ENCODE measurements at regions not wholly inside any gene's neighbourhood (a gene's known extent, or its start where the extent isn't known, plus 50 kb on each side); places are given as distances from the start of the nearest gene placed in this dataset.

DNA sequence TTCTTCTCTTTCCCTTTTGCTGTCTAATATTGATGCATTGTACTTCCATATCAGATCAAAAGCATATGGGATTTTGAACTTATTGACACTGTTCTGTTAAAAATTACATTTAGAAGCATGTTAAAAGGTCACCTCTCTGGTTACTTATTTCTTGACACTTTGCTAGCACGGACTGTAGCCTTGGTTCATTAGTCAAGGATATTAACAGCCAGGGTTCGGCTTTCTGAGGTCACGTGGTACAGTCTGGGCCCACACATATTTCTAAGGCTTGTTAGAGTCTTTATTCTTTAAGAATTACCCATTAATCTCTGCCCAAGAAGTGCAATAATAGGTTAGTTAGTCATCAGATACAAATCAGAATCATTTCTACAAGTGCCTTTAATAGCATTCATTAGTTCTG lies 1035.8 kb upstream of the FANCL start:
- H3K36me3 ChIP-seq (ENCODE audit: control insufficient read depth in 2 of 4, insufficient read depth in 4 of 4, low read length in 3 of 4) = no peaks in the 10 kb centered on the region
- H3K27ac ChIP-seq (ENCODE audit: low read depth, low read length) = no peak overlapping the region
- H4K5ac ChIP-seq (ENCODE audit: insufficient read length, low read depth, low read length) = no peak overlapping the region
- no peaks in the 10 kb centered on the region for H3K79me2 ChIP-seq (ENCODE audit: control insufficient read depth in 1 of 2, insufficient read depth in 2 of 2, low read length in 2 of 2)
- H3K23ac ChIP-seq (ENCODE audit: insufficient read length) = no peak overlapping the region
- H3K27me3 ChIP-seq (replicated peaks in 1 of 4; ENCODE audit: control insufficient read depth in 3 of 4, extremely low read depth in 1 of 4, insufficient read depth in 3 of 4, low read length in 3 of 4) = no peaks in the 10 kb centered on the region
- H3K18ac ChIP-seq (ENCODE audit: extremely low read depth, low read length) = no peak overlapping the region
- H2BK20ac ChIP-seq (ENCODE audit: low read length) = no peak overlapping the region
- FAIRE-seq = no peak
- H3K4me3 ChIP-seq (ENCODE audit: extremely low read depth in 1 of 4, insufficient read depth in 2 of 4, low read depth in 3 of 4, low read length in 4 of 4) = no peak overlapping the region
- no peak overlapping the region for H3K9ac ChIP-seq (replicated peaks in 1 of 4; ENCODE audit: extremely low read depth in 1 of 4, low read depth in 3 of 4, low read length in 3 of 4)
- H2AFZ ChIP-seq (ENCODE audit: low read length) = no peak overlapping the region
- CTCF ChIA-PET (ENCODE audit: partially characterized antibody) = interaction anchor here (0.8 to 1.7 kb wide), 9 partner anchors 8 to 252 kb away, joined by 3 to 7 read pairs (median 4); no protein-coding TSS in a partner anchor
- H2BK5ac ChIP-seq (ENCODE audit: low read depth, low read length) = no peak overlapping the region
- H3K9me3 ChIP-seq (ENCODE audit: insufficient read depth in 2 of 2, low read depth in 1 of 2, low read length in 1 of 2) = no peaks in the 10 kb centered on the region
- no peaks in the 10 kb centered on the region; the same call in 1 of the 2 replicates for H3K23me2 ChIP-seq (ENCODE audit: low read depth, low read length)
- no peak for DNase-seq (ENCODE audit: low read depth in 1 of 2, low spot score in 2 of 2)
- H4K20me1 ChIP-seq (replicated peaks in 1 of 2; ENCODE audit: control insufficient read depth in 1 of 2, insufficient read depth in 2 of 2, low read length in 2 of 2) = no peaks in the 10 kb centered on the region
- no peak overlapping the region for H2BK12ac ChIP-seq (ENCODE audit: low read depth, low read length)
- no peak overlapping the region for H4K91ac ChIP-seq (replicated peaks; ENCODE audit: insufficient read length, low read length)
- WGBS, 2 experiments (ENCODE audit: extremely low coverage in 1 of 2, insufficient coverage in 1 of 2, insufficient read length in 1 of 2, insufficient replicate concordance in 2 of 2, low coverage in 1 of 2, low lambda C conversion rate in 2 of 2, missing lambda C conversion rate in 1 of 2) = 89% methylated on average over 3 of the region's 3 CpGs; no CpG with 5 or more reads in 1 of the 2 experiments
- H3K56ac ChIP-seq (replicated peaks; ENCODE audit: insufficient read length, low read depth, low read length) = no peak overlapping the region
- H2AK5ac ChIP-seq (ENCODE audit: low read depth, low read length) = no peak overlapping the region
- no peak overlapping the region for H2BK15ac ChIP-seq (ENCODE audit: low read length)
- H3K4me1 ChIP-seq (replicated peaks in 1 of 4; ENCODE audit: control insufficient read depth in 3 of 4, insufficient read depth in 4 of 4, low read length in 3 of 4) = no peaks in the 10 kb centered on the region
- no peak overlapping the region for H4K8ac ChIP-seq (ENCODE audit: extremely low read depth, insufficient read depth, low read length)
- H3K4me2 ChIP-seq (ENCODE audit: insufficient read depth in 1 of 2, low read depth in 2 of 2, low read length in 2 of 2) = no peak overlapping the region
- H3K14ac ChIP-seq (ENCODE audit: insufficient read length) = no peak overlapping the region
- H2BK120ac ChIP-seq (replicated peaks; ENCODE audit: low read depth, low read length) = no peak overlapping the region
- H3K79me1 ChIP-seq (ENCODE audit: low read depth, low read length) = no peaks in the 10 kb centered on the region
- H3K4ac ChIP-seq (replicated peaks; ENCODE audit: insufficient read length, low read depth, low read length) = no peak overlapping the region
- POLR2A ChIA-PET (ENCODE audit: partially characterized antibody) = no interaction called here
- TF ChIP-seq PHF8 (conservative IDR thresholded peaks at IDR 0.05; ENCODE audit: low read depth, low read length) = no peak
- TF ChIP-seq, protein P1, sequence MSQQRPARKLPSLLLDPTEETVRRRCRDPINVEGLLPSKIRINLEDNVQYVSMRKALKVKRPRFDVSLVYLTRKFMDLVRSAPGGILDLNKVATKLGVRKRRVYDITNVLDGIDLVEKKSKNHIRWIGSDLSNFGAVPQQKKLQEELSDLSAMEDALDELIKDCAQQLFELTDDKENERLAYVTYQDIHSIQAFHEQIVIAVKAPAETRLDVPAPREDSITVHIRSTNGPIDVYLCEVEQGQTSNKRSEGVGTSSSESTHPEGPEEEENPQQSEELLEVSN (IDR thresholded peaks at IDR 0.05) = no peak
- TF ChIP-seq NANOG (IDR thresholded peaks at IDR 0.05; ENCODE audit: insufficient read depth, low read depth, low read length, poor library complexity, severe bottlenecking) = no peak
- TF ChIP-seq CTBP2 (IDR thresholded peaks at IDR 0.05; ENCODE audit: borderline replicate concordance, insufficient read depth, insufficient read length, low read length) = no peak
- no peak for TF ChIP-seq MAX (IDR thresholded peaks at IDR 0.05)
- no peak for TF ChIP-seq HDAC2 (IDR thresholded peaks at IDR 0.05; ENCODE audit: borderline replicate concordance in 1 of 2, low read depth in 2 of 2, low read length in 2 of 2)
- no peak for TF ChIP-seq KDM5A (IDR thresholded peaks at IDR 0.05; ENCODE audit: low read length)
- no peak for TF ChIP-seq RAD21 (IDR thresholded peaks at IDR 0.05 in 1 of 2, conservative IDR thresholded peaks at IDR 0.05 in 1 of 2; ENCODE audit: low read depth in 2 of 2, low read length in 2 of 2)
- TF ChIP-seq BACH1 (IDR thresholded peaks at IDR 0.05; ENCODE audit: low read length) = no peak
- TF ChIP-seq POU5F1 (IDR thresholded peaks at IDR 0.05; ENCODE audit: low read depth, low read length) = no peak
- TF ChIP-seq RXRA (IDR thresholded peaks at IDR 0.05; ENCODE audit: insufficient read depth, low read depth, low read length) = no peak
- no peak for TF ChIP-seq GABPA (IDR thresholded peaks at IDR 0.05; ENCODE audit: borderline replicate concordance, insufficient read depth, low read length)
- no peak for TF ChIP-seq SP2 (IDR thresholded peaks at IDR 0.05; ENCODE audit: low read length)
